GM13976 (cell line): ENCODE measurements at regions not wholly inside any gene's neighbourhood (a gene's known extent, or its start where the extent isn't known, plus 50 kb on each side); places are given as distances from the start of the nearest gene placed in this dataset.

Source experiments
- DNase-seq: peaks from one replicate; pipeline ENCODE4 v3.0.0; 2012; ENCODE audit warnings: low spot score
- CTCF ChIP-seq: IDR thresholded peaks from 2 replicates; pipeline ENCODE4 v1.5.1; 2012; ENCODE audit warnings: borderline replicate concordance, mild to moderate bottlenecking; ENCODE audit not compliant: insufficient read depth; ENCODE audit errors: extremely low read depth, missing control alignments, control extremely low read depth
- in situ Hi-C: fragments of 300-500 bp; cut with MboI; formaldehyde crosslinking; loops from one replicate; pipeline ENCODE4 v1.12.0; 2022; ENCODE audit warnings: low sequenced_read_pairs, mixed read lengths, inconsistent platforms; ENCODE audit not compliant: unreplicated experiment

- no peak for DNase-seq
- in situ Hi-C loops, result no loop called here
- TF ChIP-seq CTCF, result no peak
Observed at GRCh38 chr12:30578426-30578825, 117.2 kb downstream of the IPO8 start.

GRCh38 chr12:30573145-30573544, 122.5 kb downstream of the IPO8 start:
- no peak for TF ChIP-seq CTCF
- DNase-seq, result no peak
- in situ Hi-C loops, result no loop called here

GRCh38 chr12:30570211-30570890, 125.3 kb downstream of the IPO8 start:
- in situ Hi-C loops, result no loop called here
- no peak for DNase-seq
- no peak for TF ChIP-seq CTCF

- DNase-seq, result no peak
- in situ Hi-C loops, result no loop called here
- TF ChIP-seq CTCF, result no peak
Observed at GRCh38 chr12:30569426-30569825, 126.2 kb downstream of the IPO8 start.

- in situ Hi-C loops, result no loop called here
- TF ChIP-seq CTCF, result no peak
- DNase-seq, result no peak
Observed at GRCh38 chr12:30568453-30568852, 127.2 kb downstream of the IPO8 start.

GRCh38 chr12:30567082-30567481, 128.6 kb downstream of the IPO8 start:
- in situ Hi-C loops, result no loop called here
- no peak for DNase-seq
- TF ChIP-seq CTCF, result no peak
